Fibroblast of lung (primary cell): ENCODE measurements at regions not wholly inside any gene's neighbourhood (a gene's known extent, or its start where the extent isn't known, plus 50 kb on each side); places are given as distances from the start of the nearest gene placed in this dataset.

Experiments
- CTCF ChIP-seq, 2 donors: IDR thresholded peaks in 1 of 2; conservative IDR thresholded peaks in 1 of 2; 1 replicate in 1 of 2; 2 replicates in 1 of 2; pipeline ENCODE4 v1.5.1; 2011 to 2012; ENCODE audit warnings: low read length in 2 of 2, control low read depth in 1 of 2, inconsistent platforms in 1 of 2, low read depth in 1 of 2, mild to moderate bottlenecking in 1 of 2
- EZH2 ChIP-seq: IDR thresholded peaks from 2 replicates; pipeline ENCODE4 v1.5.1; 2012; ENCODE audit warnings: low read length, control low read depth, mild to moderate bottlenecking; ENCODE audit errors: missing control alignments

GRCh38 chr13:71382285-71382684 is 484.7 kb downstream of the DACH1 start:
- TF ChIP-seq EZH2 (no peak), CTCF (conservative IDR thresholded peaks at IDR 0.05 in 1 of 2, IDR thresholded peaks at IDR 0.05 in 1 of 2; ENCODE audit: low read depth in 1 of 2, low read length in 2 of 2) (no peak)
